GM19463 (cell line): ENCODE measurements at regions not wholly inside any gene's neighbourhood (a gene's known extent, or its start where the extent isn't known, plus 50 kb on each side); places are given as distances from the start of the nearest gene placed in this dataset.
"Not testable (repeated sequence)": the region's sequence is repeated elsewhere in the genome, so short reads cannot be mapped to it uniquely, and the experiment has no call there.

Source experiments
- ATAC-seq: cut with Tn5 transposase; IDR thresholded peaks from one replicate; pipeline ENCODE4 v1.9.1; 2021; ENCODE audit warnings: mild to moderate bottlenecking, moderate library complexity; ENCODE audit not compliant: unreplicated experiment

DNA sequence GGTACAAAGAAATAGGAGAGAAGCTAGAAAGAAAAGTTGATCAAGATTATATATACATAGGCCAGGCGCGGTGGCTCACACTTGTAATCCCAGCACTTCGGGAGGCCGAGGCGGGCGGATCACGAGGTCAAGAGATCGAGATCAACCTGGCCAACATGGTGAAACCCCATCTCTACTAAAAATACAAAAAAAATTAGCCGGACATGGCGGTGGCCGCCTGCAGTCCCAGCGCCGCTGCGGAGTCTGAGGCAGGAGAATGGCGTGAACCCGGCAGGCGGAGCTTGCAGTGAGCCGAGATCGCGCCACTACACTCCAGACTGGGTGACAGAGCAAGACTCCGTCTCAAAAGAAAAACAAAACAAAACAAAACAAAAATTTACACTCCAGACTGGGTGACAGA, 798.3 kb upstream of the CDH9 start:
- ATAC-seq: not testable (repeated sequence)

DNA sequence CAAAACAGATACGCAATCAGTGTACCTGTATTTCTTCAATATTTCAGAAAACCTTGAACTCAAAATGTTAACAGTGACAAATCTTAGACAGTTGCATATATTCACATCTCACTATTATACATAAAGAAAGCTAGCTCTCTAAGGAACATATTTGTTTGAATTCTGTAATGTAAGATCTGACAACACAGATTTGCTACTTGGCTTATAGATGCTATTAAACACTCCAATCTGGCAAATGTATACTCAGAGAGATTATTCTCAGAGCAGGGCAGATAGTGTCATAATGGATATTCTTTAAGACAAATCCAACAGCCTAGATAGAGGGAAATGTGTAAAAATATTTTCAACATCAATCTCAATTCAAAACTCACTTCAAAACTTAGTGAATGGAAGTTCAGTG, 794.5 kb upstream of the CDH9 start:
- ATAC-seq: no peak

DNA sequence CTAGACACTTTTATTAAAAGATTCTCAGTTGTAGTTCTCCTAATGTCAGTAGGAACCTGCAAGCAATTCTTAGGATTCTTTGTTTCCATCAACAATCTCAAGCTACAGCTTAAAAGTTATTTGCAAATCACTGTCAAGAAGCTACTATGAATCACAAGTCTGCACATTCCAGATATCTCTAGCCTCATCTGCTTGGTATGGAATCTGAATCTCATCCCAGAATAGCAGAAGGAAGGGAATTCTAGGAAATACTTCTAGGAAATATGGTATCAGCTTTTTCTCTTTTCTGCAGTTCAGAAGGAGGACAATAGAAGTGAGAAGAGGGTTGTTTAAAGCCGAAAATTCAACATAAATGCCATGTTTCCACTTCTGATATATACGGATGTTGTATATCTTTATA, 792.2 kb upstream of the CDH9 start:
- ATAC-seq: no peak

DNA sequence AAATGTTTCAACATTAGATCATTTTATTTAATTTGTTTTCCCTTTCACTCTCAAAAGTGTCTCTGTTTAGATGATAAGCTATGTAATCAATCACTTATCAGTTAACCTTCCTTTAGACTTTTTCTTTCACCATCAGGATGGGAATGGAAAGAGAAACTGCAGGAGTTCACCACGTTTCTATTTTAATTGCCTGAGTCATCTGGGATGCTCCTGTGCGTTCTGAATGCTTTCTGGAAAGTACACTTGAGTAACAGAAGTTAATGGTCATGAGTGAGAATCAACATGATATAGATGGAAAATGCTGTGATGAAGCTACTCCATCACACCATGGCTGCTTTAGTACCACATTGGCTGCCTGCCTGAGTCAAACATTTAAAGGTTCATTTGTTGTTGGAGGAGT, 783.3 kb upstream of the CDH9 start:
- no peak for ATAC-seq

DNA sequence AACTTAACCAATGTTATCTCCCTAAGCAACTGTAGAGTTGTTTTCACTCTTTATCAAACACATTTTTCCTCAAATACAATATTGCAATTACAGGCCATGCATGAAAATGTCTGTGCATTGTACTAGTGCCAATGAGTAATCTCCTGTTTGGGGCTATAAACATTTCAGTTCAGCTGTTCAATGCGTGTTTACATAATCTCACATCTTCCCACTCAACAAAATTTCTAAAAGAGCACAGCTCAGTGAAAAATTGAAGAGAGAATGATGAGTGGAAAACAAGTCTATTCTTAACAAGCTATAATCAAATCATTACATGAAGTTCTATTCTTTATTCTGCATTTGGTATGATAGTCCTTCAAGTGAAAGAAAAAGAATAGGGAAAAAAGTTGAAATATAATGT, 780.5 kb upstream of the CDH9 start:
- ATAC-seq: no peak

DNA sequence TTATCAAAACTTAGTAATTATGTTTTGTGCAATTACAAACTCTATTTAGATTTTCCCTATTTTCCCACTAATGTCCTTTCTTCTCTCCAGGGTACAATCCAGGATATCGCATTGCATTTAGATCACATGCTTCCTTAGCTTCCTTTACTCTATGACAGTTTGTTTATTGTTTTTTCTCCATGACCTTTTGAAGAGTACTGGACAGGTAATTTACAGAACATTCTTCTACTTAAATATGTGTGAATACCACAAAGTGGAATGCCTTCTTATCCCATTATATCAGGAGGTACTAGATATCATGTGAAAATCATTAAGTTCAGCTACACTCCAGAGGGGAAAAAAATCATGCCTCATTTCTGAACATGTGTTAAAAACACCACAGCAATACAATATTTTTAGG, 776.6 kb upstream of the CDH9 start:
- no peak for ATAC-seq

DNA sequence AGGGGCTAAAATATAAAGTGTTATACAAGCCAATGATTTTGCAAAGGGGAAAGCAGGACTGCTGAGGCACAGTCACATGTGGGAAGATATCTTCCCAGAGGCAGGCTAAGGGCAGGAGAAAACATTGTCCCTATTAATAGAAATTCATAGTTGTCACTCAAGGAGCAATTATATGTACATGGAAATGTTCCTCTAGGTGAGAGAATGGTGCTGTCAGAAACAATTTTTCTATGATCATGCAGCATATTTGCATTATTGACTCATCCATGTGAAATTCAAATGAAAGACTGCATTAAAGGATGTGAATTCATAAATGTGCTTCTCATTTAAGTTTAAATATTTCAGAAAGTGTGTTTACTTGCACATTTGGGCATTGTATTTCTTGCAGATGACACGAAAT, 775.9 kb upstream of the CDH9 start:
- ATAC-seq: no peak

DNA sequence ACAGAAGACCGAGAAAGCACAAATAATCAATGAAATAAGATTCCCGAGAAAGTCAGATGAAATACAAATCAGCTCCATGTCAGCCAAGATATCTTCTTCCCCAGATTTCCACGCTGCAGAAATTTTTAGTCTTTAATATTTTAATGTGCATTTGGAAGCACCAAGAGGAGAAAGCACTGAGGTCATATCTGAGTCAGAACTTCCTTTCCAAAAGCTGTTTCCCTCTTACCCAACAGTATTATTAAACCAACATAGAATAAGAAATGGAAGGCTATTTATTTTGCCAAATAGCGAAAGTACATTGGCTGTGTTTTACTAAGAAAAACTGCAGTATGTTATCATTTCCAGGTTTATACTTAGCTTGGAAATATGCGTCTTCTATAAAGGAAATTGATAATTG, 772.1 kb upstream of the CDH9 start:
- ATAC-seq: no peak

DNA sequence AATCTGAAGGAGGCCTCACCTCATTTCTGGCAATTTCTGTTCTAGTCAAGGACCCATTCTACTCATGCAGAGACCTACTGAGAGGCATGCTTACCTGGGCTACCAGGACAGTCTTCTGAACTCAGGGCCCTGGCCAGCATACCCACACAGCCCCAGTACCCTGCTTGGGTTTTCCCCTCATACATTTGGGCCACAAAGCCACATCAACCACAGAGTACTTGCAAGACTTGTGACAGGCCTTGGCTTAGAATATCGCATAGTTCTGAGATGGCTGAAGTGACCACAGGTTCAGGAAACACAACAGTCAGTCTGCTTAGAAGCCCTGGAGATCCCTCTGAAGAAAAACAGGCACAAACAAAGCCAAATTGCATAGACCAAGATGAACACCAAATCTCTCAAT, 758.8 kb upstream of the CDH9 start:
- no peak for ATAC-seq

DNA sequence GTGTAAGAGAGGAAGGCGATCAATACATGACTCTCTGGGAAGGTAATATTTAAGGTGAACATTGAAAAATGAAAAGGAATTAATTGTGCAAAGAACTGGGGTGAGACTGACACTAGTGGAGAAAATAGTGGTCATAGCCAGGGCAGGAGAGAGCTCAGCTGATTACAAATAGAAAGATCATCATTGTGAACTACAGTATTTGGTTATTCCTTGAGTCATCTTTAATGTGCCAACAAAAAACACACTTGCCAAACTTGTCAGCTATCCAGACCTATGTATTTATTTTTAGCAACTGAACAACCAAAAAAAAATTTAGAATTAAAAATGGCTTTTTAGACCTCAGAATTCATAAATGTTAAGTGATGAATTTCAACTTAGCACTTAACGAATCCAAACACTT, 749.8 kb upstream of the CDH9 start:
- ATAC-seq: no peak

DNA sequence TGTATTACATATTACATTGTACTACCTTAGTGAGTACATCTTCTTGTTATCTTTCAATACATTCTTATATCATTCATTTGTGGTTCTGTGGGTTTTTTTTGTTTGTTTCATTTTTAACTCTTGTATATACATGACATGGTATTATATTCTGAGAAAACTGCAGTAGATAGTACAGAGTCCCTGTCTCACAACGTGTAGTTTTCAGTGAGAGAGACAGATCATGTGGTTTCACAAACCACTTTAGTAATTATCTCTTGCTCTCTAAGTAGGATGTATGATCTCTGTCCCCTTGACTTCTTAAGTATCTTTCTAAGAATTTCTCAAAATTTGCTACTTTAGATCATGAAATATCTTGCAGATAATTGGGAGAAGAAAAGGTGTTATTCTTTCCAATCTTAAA, 745.9 kb upstream of the CDH9 start:
- ATAC-seq: no peak

DNA sequence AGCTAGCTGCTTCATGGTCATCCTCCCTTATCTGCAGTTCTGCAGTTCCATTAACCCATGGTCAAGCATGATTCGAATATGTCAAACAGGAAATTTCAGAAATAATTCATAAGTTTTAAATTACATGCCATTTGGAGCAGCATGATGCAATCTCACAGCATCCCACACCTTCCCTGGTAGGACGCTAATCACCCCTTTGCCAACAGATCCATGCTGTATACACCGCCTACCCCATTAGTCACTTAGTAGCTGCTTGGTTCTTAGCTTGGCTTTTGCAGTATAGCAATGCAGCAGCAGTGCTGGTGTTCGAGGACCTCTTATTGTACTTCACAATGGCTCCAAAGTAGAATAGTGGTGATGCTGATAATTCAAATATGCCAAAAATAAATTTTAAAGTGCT, 739.7 kb upstream of the CDH9 start:
- no peak for ATAC-seq

DNA sequence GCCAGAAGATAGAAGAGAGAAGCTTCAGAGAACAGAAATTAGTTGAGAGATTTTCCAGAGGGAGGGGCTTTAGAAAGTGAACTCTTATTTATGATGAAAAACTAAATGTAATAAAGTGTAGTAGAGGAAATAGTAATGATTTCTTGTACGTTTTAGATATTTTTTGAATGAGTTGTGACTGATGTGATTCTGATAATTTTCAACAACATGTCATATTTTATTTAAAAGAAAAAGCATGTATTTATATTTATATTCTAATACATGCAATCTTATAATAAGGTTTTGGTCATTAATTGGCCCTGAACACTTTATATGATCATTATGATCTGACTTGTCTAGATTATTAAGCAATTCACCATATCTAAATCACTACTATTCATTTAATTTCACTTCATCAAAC, 735.2 kb upstream of the CDH9 start:
- ATAC-seq: no peak

DNA sequence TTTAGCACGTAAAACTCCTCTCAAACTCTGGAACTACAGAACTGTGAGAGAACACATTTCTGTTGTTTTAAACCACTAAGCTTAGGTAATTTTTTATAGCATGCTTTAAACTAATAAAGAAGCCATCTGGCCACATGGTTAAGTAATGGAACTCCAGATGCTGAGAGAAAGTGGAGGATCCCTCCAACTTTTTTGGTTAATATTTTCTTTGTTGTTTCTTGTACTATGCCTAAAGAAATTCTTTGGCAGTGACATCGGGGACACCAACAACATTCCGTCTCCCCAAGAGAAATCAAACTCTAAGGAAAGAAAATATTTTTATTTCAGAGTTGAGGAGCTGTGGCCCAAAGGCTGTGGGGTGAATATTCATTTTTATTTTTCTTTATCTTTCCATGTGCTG, 734.8 kb upstream of the CDH9 start:
- no peak for ATAC-seq

DNA sequence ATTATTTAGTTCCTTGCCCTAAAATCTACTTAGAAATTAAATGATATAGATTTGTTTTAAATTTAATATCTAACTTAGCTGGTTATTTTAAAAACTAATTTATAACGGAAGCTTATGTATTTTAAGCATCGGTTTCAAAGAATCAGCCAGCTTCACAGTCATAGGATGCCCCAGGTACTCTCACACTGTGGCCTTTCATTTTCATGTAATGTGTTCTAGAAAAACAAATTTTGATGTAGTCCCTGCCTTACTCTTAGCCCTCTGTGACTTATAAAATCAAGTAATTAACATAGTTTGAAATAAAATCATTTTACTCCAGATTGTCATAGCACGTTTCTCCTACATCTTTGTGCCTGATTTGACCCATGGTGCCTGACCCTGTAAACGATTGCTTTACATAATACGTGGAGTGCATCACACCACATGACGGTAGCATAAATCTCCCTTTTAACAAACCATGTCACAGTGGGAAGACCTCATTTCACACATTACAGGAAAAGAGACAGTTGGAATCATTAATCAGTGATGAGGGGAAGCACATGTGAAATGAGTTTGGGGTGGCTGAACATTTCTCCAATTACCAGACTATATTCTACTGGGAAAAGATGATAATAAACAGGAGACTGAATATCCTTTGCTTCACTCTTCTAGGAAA, 731.5 kb upstream of the CDH9 start:
- no peak for ATAC-seq

DNA sequence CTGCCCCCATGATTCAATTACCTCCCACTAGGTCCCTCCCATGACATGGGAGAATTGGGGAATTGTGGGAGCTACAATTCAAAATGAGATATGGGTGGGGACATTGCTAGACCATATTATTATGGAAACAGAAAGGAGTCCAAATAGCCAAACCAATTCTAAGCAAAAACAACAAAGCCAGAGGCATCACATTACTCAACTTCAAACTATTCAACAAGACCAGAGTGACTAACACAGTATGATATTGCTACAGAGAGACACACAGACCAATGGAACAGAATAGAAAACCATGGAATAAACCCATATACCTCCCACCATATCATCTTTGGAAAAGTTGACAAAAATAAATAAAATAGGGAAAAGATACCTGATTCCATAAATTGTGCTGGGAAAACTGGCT, 710.5 kb upstream of the CDH9 start:
- ATAC-seq: no peak

DNA sequence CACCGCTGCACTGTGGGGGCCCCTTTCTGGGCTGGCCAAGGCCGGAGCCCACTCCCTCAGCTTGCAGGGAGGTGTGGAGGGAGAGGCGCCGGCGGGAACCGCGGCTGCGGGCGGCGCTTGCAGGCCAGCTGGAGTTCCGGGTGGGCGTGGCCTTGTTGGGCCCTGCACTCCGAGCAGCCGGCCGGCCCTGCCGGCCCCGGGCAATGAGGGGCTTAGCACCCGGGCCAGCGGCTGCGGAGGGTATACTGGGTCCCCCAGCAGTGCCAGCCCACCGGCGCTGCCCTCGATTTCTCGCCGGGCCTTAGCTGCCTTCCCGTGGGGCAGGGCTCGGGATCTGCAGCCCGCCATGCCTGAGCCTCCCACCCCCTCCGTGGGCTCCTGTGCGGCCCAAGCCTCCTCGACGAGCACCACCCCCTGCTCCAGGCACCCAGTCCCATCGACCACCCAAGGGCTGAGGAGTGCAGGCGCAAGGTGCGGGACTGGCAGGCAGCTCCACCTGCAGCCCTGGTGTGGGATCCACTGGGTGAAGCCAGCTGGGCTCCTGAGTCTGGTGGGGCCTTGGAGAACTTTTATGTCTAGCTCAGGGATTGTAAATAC, 705.1 kb upstream of the CDH9 start:
- ATAC-seq: not testable (repeated sequence)

DNA sequence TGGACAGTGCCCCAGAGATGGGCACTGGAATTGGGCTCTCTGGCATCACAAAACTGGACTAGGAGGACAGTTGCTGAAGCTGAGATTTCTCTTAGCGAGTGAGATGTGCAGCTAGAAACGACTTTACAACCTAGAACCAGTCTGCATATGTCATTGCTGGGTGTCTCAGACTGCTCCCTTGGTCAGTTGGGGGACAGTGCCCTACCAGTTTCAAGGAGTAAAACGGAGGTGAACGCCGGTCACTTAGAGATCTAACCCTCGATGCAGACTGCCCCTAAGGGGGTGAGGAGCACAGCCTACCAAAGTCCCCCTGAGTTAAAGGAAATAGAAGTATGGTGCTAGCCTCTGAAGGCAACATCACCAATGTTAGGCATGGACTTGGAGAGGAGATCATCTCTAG, 704.4 kb upstream of the CDH9 start:
- ATAC-seq: no peak

DNA sequence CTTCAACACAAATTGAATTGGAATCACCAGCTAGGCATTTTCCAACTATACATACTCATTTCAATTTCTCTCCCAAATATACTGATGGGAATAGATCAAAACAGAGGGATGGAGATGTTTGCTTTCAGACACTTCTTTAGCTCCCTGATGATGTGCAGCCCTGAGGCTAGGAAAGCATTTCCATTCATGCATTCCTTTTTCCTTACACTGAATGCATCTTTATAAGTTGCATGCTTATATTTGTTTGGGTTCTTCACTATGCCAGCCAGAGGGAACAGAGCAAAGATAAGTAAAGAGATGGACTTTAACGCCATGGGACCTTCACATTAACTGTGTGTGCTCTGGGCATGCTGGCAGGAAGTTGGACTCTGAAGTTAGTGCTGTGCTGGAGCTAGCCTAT, 696.5 kb upstream of the CDH9 start:
- no peak for ATAC-seq

DNA sequence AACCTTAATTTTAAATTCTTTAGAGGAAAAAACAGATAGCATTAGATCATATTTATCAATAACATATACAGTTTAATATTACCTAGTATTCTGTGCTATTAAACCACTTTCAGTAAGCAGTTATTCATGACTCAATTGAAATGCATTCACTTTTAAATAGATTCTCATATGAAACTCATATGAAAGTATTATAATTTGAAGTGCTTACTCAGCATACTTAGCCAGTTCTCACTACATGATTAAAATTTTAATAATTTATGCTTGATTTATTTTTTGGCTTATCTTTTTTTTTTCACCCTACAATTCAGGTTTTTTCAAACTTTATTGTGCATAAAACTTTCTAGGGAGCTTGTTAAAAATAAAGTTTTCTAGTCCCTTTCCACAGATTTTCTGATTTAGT, 694.9 kb upstream of the CDH9 start:
- no peak for ATAC-seq

DNA sequence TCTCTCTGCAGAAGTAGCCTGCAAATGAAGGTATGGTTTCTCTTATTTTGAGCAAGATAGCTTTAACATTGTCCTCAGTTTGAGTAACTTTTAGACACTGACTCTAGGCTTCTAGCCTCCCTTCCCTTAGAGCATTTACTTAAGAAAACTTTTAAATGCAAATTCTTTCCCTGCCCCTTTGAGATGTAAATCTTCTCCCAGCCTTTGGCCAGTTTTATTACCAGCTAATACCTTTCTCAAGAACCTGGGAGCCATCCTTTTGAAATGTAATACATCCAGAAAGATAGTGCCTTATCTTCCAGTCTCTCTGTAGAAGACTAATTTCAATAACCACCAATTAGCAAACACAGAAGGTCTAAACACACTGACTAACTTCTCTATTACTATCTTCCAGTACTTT, 688.9 kb upstream of the CDH9 start:
- no peak for ATAC-seq

DNA sequence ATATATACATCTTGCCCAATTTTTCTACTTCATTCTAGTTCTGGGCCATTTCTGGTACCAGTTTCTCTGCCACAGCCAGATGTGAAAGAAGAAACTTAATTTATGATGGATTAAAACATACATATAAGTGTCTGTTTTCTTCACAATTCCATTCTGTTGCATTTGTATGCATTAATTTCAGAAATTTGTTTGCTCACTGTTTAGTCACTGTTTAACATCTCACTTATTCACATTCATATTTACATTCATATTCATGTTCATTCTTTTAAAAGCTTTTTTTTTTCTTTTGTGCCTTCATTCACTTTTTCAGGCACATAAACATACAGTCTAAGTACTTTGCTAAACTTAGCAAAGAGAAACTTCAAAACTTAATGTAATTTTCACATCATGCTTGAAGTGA, 684.0 kb upstream of the CDH9 start:
- no peak for ATAC-seq

DNA sequence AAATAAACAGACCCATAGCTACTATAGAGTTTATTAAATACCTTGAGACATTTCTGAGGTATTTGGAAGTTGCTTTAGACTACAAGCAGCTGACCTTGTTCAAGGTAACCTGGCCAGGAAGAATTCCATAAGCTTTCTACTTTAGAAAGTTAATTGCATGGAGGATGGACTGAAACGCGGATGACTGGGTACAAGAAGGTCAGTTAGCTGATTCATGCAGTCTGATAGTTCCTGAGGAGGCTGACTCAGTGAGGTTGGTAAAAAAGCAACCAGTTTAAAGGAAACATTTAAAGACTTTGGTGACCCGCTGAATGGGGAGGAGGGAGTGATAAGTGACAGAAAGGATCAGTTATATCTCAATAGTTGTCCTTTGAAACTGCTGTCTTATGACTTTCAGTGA, 670.1 kb upstream of the CDH9 start:
- no peak for ATAC-seq
